Stomach (tissue), 4 donors: ENCODE measurements at regions not wholly inside any gene's neighbourhood (a gene's known extent, or its start where the extent isn't known, plus 50 kb on each side); places are given as distances from the start of the nearest gene placed in this dataset.
"Not testable (repeated sequence)": the region's sequence is repeated elsewhere in the genome, so short reads cannot be mapped to it uniquely, and the experiment has no call there.

Experiments
- POLR2AphosphoS5 ChIP-seq, 3 donors: sonication (generic); formaldehyde crosslinking; IDR thresholded peaks; one replicate each; pipeline ENCODE4 v1.6.1; 2016; ENCODE audit warnings: antibody characterized with exemption in 3 of 3
- TF ChIP-seq, protein P1 (sequence below), 7 experiments: fragments of 450-650 bp in 4 of 7; fragments of 200-600 bp in 3 of 7; sonication (generic) in 3 of 7; IDR thresholded peaks; one replicate each; pipeline ENCODE4 v1.5.1; 2016 to 2019; ENCODE audit warnings: antibody characterized with exemption in 7 of 7, control low read depth in 2 of 7, mild to moderate bottlenecking in 1 of 7

DNA sequence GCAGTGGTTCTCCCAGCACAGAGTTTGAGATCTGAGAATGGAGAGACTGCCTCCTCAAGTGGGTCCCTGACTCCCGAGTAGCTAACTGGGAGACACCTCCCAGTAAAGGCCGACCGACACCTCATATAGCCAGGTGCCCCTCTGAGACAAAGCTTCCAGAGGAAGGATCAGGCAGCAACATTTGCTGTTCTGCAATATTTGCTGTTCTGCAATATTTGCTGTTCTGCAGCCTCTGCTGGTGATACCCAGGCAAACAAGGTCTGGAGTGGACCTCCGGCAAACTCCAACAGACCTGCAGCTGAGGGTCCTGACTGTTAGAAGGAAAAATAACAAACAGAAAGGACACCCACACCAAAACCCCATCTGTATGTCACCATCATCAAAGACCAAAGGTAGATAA, 560.2 kb downstream of the SOX5 start:
- TF ChIP-seq, protein P1, sequence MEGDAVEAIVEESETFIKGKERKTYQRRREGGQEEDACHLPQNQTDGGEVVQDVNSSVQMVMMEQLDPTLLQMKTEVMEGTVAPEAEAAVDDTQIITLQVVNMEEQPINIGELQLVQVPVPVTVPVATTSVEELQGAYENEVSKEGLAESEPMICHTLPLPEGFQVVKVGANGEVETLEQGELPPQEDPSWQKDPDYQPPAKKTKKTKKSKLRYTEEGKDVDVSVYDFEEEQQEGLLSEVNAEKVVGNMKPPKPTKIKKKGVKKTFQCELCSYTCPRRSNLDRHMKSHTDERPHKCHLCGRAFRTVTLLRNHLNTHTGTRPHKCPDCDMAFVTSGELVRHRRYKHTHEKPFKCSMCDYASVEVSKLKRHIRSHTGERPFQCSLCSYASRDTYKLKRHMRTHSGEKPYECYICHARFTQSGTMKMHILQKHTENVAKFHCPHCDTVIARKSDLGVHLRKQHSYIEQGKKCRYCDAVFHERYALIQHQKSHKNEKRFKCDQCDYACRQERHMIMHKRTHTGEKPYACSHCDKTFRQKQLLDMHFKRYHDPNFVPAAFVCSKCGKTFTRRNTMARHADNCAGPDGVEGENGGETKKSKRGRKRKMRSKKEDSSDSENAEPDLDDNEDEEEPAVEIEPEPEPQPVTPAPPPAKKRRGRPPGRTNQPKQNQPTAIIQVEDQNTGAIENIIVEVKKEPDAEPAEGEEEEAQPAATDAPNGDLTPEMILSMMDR (IDR thresholded peaks at IDR 0.05) = not testable (repeated sequence)
- not testable (repeated sequence) for TF ChIP-seq POLR2AphosphoS5 (IDR thresholded peaks at IDR 0.05)
